Embryonic facial prominence (tissue), 1 donor: ENCODE measurements at regions not wholly inside any gene's neighbourhood (a gene's known extent, or its start where the extent isn't known, plus 50 kb on each side); places are given as distances from the start of the nearest gene placed in this dataset.

Experiments
- DNase-seq: peaks from one replicate; pipeline ENCODE4 v3.0.0-alpha.2; 2016; ENCODE audit errors: extremely low spot score

DNA sequence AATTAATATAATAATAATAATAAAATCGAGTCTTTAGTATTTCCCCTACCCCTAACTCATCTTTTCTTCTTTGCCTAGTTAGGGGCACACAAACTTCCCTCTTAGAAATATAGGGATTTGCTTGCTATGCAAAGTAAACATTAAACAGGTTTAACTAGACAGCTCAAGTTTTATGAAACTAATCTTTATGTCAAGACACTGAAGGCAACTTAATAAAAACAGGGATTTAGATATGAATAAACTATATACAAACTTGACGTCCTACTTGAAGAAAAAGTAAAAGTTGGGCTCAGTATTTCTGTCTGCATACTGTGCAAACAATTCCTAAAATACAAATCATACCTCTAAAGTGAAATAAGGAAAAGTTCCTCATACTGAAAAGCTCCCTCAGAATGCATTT, 52.1 kb upstream of the CAV2 start:
- DNase-seq, result no peak

- no peak for DNase-seq
Measured at GRCh38 chr7:116447966-116448839, 51.3 kb upstream of the CAV2 start.

- DNase-seq, result no peak
Measured at GRCh38 chr7:116449441-116449840, 50.1 kb upstream of the CAV2 start.
